Adrenal gland (tissue), 5 donors: ENCODE measurements at regions not wholly inside any gene's neighbourhood (a gene's known extent, or its start where the extent isn't known, plus 50 kb on each side); places are given as distances from the start of the nearest gene placed in this dataset.

Source experiments
- POLR2A ChIP-seq, 2 donors: fragments of 450-650 bp; IDR thresholded peaks; one replicate each; pipeline ENCODE4 v1.6.1; 2017; ENCODE audit warnings: antibody characterized with exemption in 2 of 2, mild to moderate bottlenecking in 2 of 2, moderate library complexity in 1 of 2
- TF ChIP-seq, protein P1 (sequence below), 6 experiments: fragments of 450-650 bp in 4 of 6; fragments of 200-600 bp in 2 of 6; sonication (generic) in 1 of 6; IDR thresholded peaks; 1 replicate in 5 of 6; 2 replicates in 1 of 6; pipeline versions ENCODE4 v1.5.1 to v1.8.0; 2016 to 2021; ENCODE audit warnings: antibody characterized with exemption in 6 of 6, mild to moderate bottlenecking in 2 of 6, moderate library complexity in 1 of 6
- donor health status: DM: no; HTN: no; CAD: no.

DNA sequence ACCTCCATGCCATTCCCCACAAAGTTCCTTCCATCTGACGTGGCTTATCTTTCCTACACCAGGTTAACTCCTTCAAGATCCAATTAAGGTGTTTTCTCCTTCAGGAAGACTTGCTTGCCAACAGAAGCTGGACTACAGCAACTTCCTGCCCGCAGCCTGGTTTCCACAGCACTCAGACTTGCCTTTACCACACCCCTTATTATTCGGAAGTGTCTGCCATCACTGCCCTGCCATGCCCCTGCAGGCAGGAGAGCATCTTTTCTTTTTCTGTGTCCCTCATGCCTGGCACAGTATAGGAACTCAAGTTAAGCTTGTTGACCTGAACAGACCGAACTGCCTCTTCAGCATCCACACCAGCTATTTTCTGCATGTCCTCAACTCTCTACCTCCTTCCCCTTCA lies 168.0 kb downstream of the FOXO1 start:
- TF ChIP-seq, protein P1, sequence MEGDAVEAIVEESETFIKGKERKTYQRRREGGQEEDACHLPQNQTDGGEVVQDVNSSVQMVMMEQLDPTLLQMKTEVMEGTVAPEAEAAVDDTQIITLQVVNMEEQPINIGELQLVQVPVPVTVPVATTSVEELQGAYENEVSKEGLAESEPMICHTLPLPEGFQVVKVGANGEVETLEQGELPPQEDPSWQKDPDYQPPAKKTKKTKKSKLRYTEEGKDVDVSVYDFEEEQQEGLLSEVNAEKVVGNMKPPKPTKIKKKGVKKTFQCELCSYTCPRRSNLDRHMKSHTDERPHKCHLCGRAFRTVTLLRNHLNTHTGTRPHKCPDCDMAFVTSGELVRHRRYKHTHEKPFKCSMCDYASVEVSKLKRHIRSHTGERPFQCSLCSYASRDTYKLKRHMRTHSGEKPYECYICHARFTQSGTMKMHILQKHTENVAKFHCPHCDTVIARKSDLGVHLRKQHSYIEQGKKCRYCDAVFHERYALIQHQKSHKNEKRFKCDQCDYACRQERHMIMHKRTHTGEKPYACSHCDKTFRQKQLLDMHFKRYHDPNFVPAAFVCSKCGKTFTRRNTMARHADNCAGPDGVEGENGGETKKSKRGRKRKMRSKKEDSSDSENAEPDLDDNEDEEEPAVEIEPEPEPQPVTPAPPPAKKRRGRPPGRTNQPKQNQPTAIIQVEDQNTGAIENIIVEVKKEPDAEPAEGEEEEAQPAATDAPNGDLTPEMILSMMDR (IDR thresholded peaks at IDR 0.05) = no peak
- TF ChIP-seq POLR2A (IDR thresholded peaks at IDR 0.05) = no peak
